Right lobe of liver (tissue), 4 donors: ENCODE measurements at regions not wholly inside any gene's neighbourhood (a gene's known extent, or its start where the extent isn't known, plus 50 kb on each side); places are given as distances from the start of the nearest gene placed in this dataset.

Experiments
- POLR2A ChIP-seq: fragments of 450-650 bp; IDR thresholded peaks from one replicate; pipeline ENCODE4 v1.6.1; 2017; ENCODE audit warnings: antibody characterized with exemption, mild to moderate bottlenecking
- TF ChIP-seq, protein P1 (sequence below), 4 donors: fragments of 200-600 bp in 3 of 4; fragments of 450-650 bp in 1 of 4; IDR thresholded peaks; one replicate each; pipeline versions ENCODE4 v1.5.1 to v1.8.0; 2016 to 2022; ENCODE audit warnings: antibody characterized with exemption in 4 of 4, mild to moderate bottlenecking in 2 of 4
- donor health status: DM: no; HTN: no; CAD: no.
- donor health status: DM: no; HTN: no; CAD: no.
- donor health status: DM: no; HTN: yes; CAD: no.

DNA sequence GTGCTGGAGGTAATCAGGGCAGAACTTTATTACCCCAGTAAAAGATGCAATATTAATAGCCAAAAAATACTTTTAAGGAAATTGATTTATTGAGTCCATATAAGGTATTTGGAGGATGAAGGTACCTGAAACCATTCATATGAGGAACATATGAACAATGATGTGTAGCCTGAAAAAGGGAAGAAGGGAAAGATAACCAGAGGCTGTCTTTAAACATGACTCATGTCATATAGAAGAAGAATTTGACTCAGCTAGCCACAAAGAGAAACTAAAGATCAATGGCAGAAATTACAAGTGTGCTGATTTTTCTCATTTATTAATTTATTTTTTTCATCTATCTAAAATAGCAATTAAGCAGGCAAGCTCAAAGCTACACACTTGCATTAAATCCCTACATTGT lies 136.2 kb upstream of the DUSP10 start:
- TF ChIP-seq, protein P1, sequence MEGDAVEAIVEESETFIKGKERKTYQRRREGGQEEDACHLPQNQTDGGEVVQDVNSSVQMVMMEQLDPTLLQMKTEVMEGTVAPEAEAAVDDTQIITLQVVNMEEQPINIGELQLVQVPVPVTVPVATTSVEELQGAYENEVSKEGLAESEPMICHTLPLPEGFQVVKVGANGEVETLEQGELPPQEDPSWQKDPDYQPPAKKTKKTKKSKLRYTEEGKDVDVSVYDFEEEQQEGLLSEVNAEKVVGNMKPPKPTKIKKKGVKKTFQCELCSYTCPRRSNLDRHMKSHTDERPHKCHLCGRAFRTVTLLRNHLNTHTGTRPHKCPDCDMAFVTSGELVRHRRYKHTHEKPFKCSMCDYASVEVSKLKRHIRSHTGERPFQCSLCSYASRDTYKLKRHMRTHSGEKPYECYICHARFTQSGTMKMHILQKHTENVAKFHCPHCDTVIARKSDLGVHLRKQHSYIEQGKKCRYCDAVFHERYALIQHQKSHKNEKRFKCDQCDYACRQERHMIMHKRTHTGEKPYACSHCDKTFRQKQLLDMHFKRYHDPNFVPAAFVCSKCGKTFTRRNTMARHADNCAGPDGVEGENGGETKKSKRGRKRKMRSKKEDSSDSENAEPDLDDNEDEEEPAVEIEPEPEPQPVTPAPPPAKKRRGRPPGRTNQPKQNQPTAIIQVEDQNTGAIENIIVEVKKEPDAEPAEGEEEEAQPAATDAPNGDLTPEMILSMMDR (IDR thresholded peaks at IDR 0.05) = no peak
- TF ChIP-seq POLR2A = no peak
